ENCODE measurements at regions not wholly inside any gene's neighbourhood (a gene's known extent, or its start where the extent isn't known, plus 50 kb on each side); places are given as distances from the start of the nearest gene placed in this dataset.

DNA sequence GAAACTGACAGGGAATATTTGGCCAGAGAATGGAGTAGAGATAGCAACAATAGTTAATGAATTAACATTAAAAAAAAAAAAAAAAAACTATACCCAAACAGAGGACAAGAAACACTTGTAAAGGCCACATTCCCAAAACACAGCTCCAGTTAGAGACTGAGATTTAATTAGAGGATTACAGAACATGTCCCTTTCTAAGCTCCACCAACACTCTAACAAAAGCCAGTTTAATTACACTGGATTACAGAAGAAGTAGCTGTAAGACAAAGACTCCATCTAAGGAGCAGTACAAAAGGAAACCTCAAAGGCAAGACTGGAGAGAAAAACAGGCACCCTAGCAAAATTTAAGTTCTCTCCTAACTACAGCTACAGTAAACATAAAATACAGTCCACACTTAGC, 1247.7 kb upstream of the AGA start:
- DNase-seq (ENCODE audit: extremely low read depth, low read depth): no peak
- TF ChIP-seq, protein P1, sequence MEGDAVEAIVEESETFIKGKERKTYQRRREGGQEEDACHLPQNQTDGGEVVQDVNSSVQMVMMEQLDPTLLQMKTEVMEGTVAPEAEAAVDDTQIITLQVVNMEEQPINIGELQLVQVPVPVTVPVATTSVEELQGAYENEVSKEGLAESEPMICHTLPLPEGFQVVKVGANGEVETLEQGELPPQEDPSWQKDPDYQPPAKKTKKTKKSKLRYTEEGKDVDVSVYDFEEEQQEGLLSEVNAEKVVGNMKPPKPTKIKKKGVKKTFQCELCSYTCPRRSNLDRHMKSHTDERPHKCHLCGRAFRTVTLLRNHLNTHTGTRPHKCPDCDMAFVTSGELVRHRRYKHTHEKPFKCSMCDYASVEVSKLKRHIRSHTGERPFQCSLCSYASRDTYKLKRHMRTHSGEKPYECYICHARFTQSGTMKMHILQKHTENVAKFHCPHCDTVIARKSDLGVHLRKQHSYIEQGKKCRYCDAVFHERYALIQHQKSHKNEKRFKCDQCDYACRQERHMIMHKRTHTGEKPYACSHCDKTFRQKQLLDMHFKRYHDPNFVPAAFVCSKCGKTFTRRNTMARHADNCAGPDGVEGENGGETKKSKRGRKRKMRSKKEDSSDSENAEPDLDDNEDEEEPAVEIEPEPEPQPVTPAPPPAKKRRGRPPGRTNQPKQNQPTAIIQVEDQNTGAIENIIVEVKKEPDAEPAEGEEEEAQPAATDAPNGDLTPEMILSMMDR (IDR thresholded peaks at IDR 0.05; ENCODE audit: low read depth, low read length): no peak

DNA sequence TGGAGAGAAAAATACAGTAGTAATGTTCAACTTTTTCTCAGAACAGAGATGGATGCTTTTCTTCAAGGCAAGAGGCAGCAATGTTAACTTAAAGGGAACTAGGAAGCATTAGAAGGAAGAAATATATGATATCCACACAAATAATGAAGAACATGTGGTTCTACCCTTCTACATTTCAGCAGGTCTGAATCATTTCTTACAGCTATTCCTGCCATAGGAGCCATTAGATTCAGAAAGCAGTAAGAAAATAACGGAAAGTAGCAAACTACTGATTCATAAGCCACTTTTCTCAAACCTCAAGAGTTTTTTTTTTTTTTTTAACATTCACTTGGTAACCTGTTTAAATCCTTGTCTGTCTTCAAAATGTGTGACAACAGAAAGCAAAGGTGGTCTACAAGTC, 1251.6 kb upstream of the AGA start:
- no peak for DNase-seq (ENCODE audit: extremely low read depth, low read depth)
- TF ChIP-seq, protein P1 (IDR thresholded peaks at IDR 0.05; ENCODE audit: low read depth, low read length): no peak

DNA sequence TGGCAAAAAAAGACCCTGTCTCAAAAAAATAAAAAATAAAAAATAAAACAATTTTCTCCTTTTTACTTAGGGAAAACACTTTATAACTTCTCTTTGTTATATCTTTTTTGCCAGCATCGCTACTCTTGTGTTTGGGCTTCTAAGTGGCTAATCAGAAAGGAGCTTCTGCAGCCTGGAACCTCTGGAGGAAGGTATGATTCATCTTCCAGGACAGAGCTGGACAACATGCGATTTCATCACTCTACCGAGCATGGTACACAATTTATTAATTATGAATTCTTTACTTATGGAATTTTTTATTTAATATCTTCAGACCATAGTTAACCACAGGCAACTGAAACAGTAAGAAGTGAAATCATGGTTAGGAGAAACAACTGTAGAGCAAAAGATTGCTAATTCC, 1254.3 kb upstream of the AGA start:
- no peak for DNase-seq (ENCODE audit: extremely low read depth, low read depth)
- TF ChIP-seq, protein P1 (IDR thresholded peaks at IDR 0.05; ENCODE audit: low read depth, low read length): no peak

DNA sequence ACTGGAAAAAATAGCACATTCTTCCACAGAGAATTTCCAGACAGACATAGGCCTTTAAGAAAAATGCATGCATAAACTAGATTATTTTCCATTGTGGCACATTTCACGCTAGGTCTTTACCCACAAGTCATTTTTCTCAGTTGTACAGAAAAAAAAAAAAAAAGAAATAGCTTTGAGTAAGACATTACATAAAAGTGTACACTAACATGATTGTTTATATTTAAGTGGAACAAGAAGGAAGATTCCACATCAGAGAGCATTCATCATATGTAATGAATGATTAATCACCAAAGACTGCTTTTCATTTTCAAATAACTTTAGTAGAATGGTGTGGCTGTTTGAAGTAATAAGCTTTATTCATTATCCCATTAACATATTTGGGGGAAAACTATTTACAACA, 1270.2 kb upstream of the AGA start:
- TF ChIP-seq, protein P1 (IDR thresholded peaks at IDR 0.05; ENCODE audit: low read depth, low read length): no peak
- no peak for DNase-seq (ENCODE audit: extremely low read depth, low read depth)

DNA sequence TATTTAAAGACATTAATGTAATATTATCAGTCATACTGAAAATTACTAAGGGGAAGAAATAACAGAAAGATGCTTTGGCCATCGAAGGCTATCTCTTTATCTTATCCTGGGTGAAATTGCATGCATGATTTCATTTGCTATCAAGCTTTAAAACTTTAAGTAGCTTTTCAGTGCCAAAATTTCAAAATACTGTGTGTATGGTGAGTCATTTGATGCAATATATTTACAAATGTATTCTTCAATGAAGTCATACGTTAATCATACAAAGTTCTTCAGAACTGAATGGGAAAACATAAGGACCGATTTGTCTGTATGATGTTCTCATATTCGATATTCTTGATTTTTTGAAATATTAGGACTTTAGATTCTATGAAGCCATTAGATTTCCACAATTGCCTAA, 1295.8 kb upstream of the AGA start:
- DNase-seq (ENCODE audit: extremely low read depth, low read depth): no peak
- TF ChIP-seq, protein P1 (IDR thresholded peaks at IDR 0.05; ENCODE audit: low read depth, low read length): no peak

DNA sequence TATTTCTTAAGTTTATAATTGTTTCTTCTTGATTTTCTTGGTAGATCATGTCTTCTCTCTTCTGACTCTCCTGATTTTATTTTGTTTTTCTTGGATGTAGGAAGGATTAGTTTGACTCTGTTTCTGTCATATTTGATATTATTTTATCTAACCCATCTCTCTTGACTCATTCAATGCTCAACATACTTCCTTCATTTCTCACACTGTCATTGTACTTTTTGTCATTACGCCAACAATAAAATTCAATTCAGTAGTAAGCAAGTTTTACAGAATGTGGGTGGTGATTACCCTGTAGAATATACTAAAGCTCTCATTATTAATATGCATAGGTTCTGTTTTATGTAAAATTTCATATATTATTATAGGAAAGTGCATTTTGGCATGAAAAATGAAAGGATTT, 1303.0 kb upstream of the AGA start:
- TF ChIP-seq, protein P1 (IDR thresholded peaks at IDR 0.05; ENCODE audit: low read depth, low read length): no peak
- DNase-seq (ENCODE audit: extremely low read depth, low read depth): no peak

DNA sequence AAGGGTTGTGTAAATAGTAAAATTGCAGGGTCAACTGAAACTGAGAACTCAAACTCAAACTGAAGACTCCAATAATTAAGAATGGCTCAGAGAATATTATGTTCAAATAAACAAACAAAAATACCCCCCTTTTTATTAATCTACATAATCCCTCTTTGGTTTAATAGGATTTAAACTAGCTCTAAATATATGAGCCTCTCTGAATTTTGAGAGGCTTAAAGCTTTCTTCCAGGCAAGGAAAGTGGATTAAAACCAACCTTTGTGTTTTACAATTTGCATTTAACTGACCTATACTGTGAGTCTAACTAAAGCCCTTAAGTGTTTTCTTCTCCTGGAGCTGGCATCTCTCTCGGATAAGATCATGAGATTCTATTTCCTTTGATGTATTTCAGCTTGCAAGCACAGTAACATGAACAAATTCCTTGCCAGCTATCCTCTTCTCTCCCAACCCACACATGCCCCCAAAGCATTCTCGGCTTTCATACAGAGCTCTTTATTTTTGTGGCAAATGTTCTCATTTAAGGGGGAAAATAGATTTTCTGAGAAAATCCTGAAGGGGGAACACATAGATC, 1310.8 kb upstream of the AGA start:
- DNase-seq (ENCODE audit: extremely low read depth, low read depth): no peak
- TF ChIP-seq, protein P1 (IDR thresholded peaks at IDR 0.05; ENCODE audit: low read depth, low read length): no peak
